ENCODE measurements at regions not wholly inside any gene's neighbourhood (a gene's known extent, or its start where the extent isn't known, plus 50 kb on each side); places are given as distances from the start of the nearest gene placed in this dataset.
"Not testable (repeated sequence)": the region's sequence is repeated elsewhere in the genome, so short reads cannot be mapped to it uniquely, and the experiment has no call there.

GRCh38 chr1:67597336-67597735, 87.7 kb upstream of the GADD45A start:
- no peak overlapping the region for H3K27ac Mint-ChIP-seq
- peaks cover under 1% of the 10 kb centered on the region for H3K27me3 Mint-ChIP-seq
- intact Hi-C loops (cut with micrococcal nuclease), result no loop called here
- no peak overlapping the region for H3K4me3 Mint-ChIP-seq
- no peaks in the 10 kb centered on the region for H3K4me1 Mint-ChIP-seq
- DNase-seq, result no peak
- no peaks in the 10 kb centered on the region for H3K36me3 Mint-ChIP-seq (ENCODE audit: low read depth)
- no peaks in the 10 kb centered on the region for H3K9me3 Mint-ChIP-seq

- DNase-seq, result no peak
- H3K27me3 Mint-ChIP-seq, result peaks cover 2% of the 10 kb centered on the region
- H3K27ac Mint-ChIP-seq, result no peak overlapping the region
- no peak overlapping the region for H3K4me3 Mint-ChIP-seq
- no peaks in the 10 kb centered on the region for H3K4me1 Mint-ChIP-seq
- H3K9me3 Mint-ChIP-seq, result no peaks in the 10 kb centered on the region
- intact Hi-C loops (cut with micrococcal nuclease), result no loop called here
- no peaks in the 10 kb centered on the region for H3K36me3 Mint-ChIP-seq (ENCODE audit: low read depth)
Measured at GRCh38 chr1:67599085-67599484, 85.9 kb upstream of the GADD45A start.

GRCh38 chr1:67601539-67601938, 83.5 kb upstream of the GADD45A start:
- peaks cover 2% of the 10 kb centered on the region for H3K27me3 Mint-ChIP-seq
- no peaks in the 10 kb centered on the region for H3K36me3 Mint-ChIP-seq (ENCODE audit: low read depth)
- H3K4me1 Mint-ChIP-seq, result no peaks in the 10 kb centered on the region
- DNase-seq, result no peak
- no peaks in the 10 kb centered on the region for H3K9me3 Mint-ChIP-seq
- H3K4me3 Mint-ChIP-seq, result no peak overlapping the region
- H3K27ac Mint-ChIP-seq, result no peak overlapping the region
- intact Hi-C loops (cut with micrococcal nuclease), result no loop called here

GRCh38 chr1:67601955-67602354, 83.0 kb upstream of the GADD45A start:
- no peak overlapping the region for H3K27ac Mint-ChIP-seq
- peaks cover 2% of the 10 kb centered on the region for H3K27me3 Mint-ChIP-seq
- H3K36me3 Mint-ChIP-seq (ENCODE audit: low read depth), result no peaks in the 10 kb centered on the region
- intact Hi-C loops (cut with micrococcal nuclease), result no loop called here
- no peak for DNase-seq
- H3K4me1 Mint-ChIP-seq, result no peaks in the 10 kb centered on the region
- H3K4me3 Mint-ChIP-seq, result no peak overlapping the region
- H3K9me3 Mint-ChIP-seq, result no peaks in the 10 kb centered on the region

GRCh38 chr1:67604778-67605177, 80.2 kb upstream of the GADD45A start:
- no peak for DNase-seq
- intact Hi-C loops (cut with micrococcal nuclease), result no loop called here

GRCh38 chr1:67605209-67605780, 79.7 kb upstream of the GADD45A start:
- Mint-ChIP-seq H3K9me3 (no peaks in the 10 kb centered on the region), H3K36me3 (ENCODE audit: low read depth) (no peaks in the 10 kb centered on the region), H3K27me3 (peaks cover 2% of the 10 kb centered on the region), H3K27ac (no peak overlapping the region), H3K4me3 (no peak overlapping the region), H3K4me1 (no peaks in the 10 kb centered on the region)
- intact Hi-C loops (cut with micrococcal nuclease), result no loop called here
- DNase-seq, result no peak

More at GRCh38 chr1:67604778-67605177, 80.2 kb upstream of the GADD45A start:
- Mint-ChIP-seq H3K36me3 (ENCODE audit: low read depth) (no peaks in the 10 kb centered on the region), H3K9me3 (no peaks in the 10 kb centered on the region), H3K4me3 (no peak overlapping the region), H3K4me1 (no peaks in the 10 kb centered on the region), H3K27ac (no peak overlapping the region), H3K27me3 (peaks cover 2% of the 10 kb centered on the region)

- DNase-seq, result no peak
- Mint-ChIP-seq H3K27me3 (peaks cover 6% of the 10 kb centered on the region), H3K9me3 (no peaks in the 10 kb centered on the region), H3K4me3 (no peak overlapping the region), H3K36me3 (ENCODE audit: low read depth) (no peaks in the 10 kb centered on the region), H3K27ac (no peak overlapping the region), H3K4me1 (no peaks in the 10 kb centered on the region)
- intact Hi-C loops (cut with micrococcal nuclease), result no loop called here
Measured at GRCh38 chr1:67607286-67607685, 77.7 kb upstream of the GADD45A start.

GRCh38 chr1:67607699-67608098, 77.3 kb upstream of the GADD45A start:
- Mint-ChIP-seq H3K9me3 (no peaks in the 10 kb centered on the region), H3K4me1 (no peaks in the 10 kb centered on the region)

GRCh38 chr1:67608661-67609576, 76.1 kb upstream of the GADD45A start:
- Mint-ChIP-seq H3K27ac (no peak overlapping the region), H3K4me3 (no peak overlapping the region), H3K27me3 (peaks cover 4% of the 10 kb centered on the region), H3K4me1 (no peaks in the 10 kb centered on the region), H3K9me3 (no peaks in the 10 kb centered on the region), H3K36me3 (ENCODE audit: low read depth) (no peaks in the 10 kb centered on the region)
- intact Hi-C loops (cut with micrococcal nuclease), result no loop called here
- no peak for DNase-seq

More at GRCh38 chr1:67607699-67608098, 77.3 kb upstream of the GADD45A start:
- Mint-ChIP-seq H3K4me3 (no peak overlapping the region), H3K27me3 (peaks cover 6% of the 10 kb centered on the region), H3K36me3 (ENCODE audit: low read depth) (no peaks in the 10 kb centered on the region), H3K27ac (no peak overlapping the region)
- intact Hi-C loops (cut with micrococcal nuclease), result no loop called here
- DNase-seq, result no peak

- intact Hi-C loops (cut with micrococcal nuclease), result no loop called here
Measured at GRCh38 chr1:67609577-67610341, 75.2 kb upstream of the GADD45A start.

GRCh38 chr1:67610450-67610849, 74.6 kb upstream of the GADD45A start:
- H3K4me3 Mint-ChIP-seq, result no peak overlapping the region
- intact Hi-C loops (cut with micrococcal nuclease), result no loop called here

More at GRCh38 chr1:67609577-67610341, 75.2 kb upstream of the GADD45A start:
- Mint-ChIP-seq H3K36me3 (ENCODE audit: low read depth) (no peaks in the 10 kb centered on the region), H3K9me3 (no peaks in the 10 kb centered on the region), H3K4me3 (no peak overlapping the region), H3K27ac (no peak overlapping the region), H3K27me3 (peaks cover 4% of the 10 kb centered on the region), H3K4me1 (no peaks in the 10 kb centered on the region)
- DNase-seq, result no peak

GRCh38 chr1:67611846-67612245, 73.2 kb upstream of the GADD45A start:
- no peak for DNase-seq
- H3K27me3 Mint-ChIP-seq, result peaks cover 11% of the 10 kb centered on the region
- no peak overlapping the region for H3K4me3 Mint-ChIP-seq
- intact Hi-C loops (cut with micrococcal nuclease), result no loop called here
- H3K4me1 Mint-ChIP-seq, result no peaks in the 10 kb centered on the region
- no peaks in the 10 kb centered on the region for H3K36me3 Mint-ChIP-seq (ENCODE audit: low read depth)
- H3K27ac Mint-ChIP-seq, result no peak overlapping the region
- H3K9me3 Mint-ChIP-seq, result no peaks in the 10 kb centered on the region

More at GRCh38 chr1:67610450-67610849, 74.6 kb upstream of the GADD45A start:
- no peaks in the 10 kb centered on the region for H3K9me3 Mint-ChIP-seq
- peaks cover 8% of the 10 kb centered on the region for H3K27me3 Mint-ChIP-seq
- no peaks in the 10 kb centered on the region for H3K36me3 Mint-ChIP-seq (ENCODE audit: low read depth)
- H3K4me1 Mint-ChIP-seq, result no peaks in the 10 kb centered on the region
- DNase-seq, result no peak
- no peak overlapping the region for H3K27ac Mint-ChIP-seq

GRCh38 chr1:67612788-67613241, 72.2 kb upstream of the GADD45A start:
- peaks cover 11% of the 10 kb centered on the region for H3K27me3 Mint-ChIP-seq
- no peak for DNase-seq
- H3K9me3 Mint-ChIP-seq, result no peaks in the 10 kb centered on the region
- H3K27ac Mint-ChIP-seq, result no peak overlapping the region
- H3K4me3 Mint-ChIP-seq, result no peak overlapping the region
- H3K36me3 Mint-ChIP-seq (ENCODE audit: low read depth), result no peaks in the 10 kb centered on the region
- intact Hi-C loops (cut with micrococcal nuclease), result no loop called here
- no peaks in the 10 kb centered on the region for H3K4me1 Mint-ChIP-seq

GRCh38 chr1:67613479-67613878, 71.5 kb upstream of the GADD45A start:
- H3K4me3 Mint-ChIP-seq; H3K4me1 Mint-ChIP-seq; H3K36me3 Mint-ChIP-seq (ENCODE audit: low read depth); H3K27ac Mint-ChIP-seq; H3K9me3 Mint-ChIP-seq; intact Hi-C loops (cut with micrococcal nuclease); DNase-seq: not testable (repeated sequence)
- H3K27me3 Mint-ChIP-seq, result peaks cover 13% of the 10 kb centered on the region

All from activated CD4-positive, alpha-beta T cell treated with anti-CD3 and anti-CD28 coated beads, Interleukin-2, amount 10 ng/mL, durations not matched to agents 24 days and 14 days (primary cell).